ENCODE measurements at regions not wholly inside any gene's neighbourhood (a gene's known extent, or its start where the extent isn't known, plus 50 kb on each side); places are given as distances from the start of the nearest gene placed in this dataset.

DNA sequence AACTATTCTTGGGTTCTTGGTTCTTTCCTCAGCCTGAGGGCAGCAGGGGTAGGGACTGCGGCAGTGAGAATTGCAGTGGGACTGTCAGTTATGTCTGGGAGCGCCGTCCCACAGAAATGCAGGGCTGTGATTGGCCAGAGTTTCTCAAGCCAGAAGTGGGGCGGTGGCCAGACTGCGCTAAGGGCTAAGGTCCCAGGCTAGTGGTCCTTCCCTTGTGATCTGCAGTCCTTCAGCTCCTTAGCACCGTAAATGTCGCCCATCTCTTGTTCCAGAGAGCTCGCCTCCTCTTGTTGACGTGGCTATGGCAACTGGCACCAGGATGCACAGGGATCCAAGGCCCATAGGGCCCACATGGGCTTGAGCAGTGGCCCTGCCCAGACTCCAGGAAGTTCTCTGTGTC, 223.5 kb downstream of the GRIA2 start:
- TF ChIP-seq, protein P1, sequence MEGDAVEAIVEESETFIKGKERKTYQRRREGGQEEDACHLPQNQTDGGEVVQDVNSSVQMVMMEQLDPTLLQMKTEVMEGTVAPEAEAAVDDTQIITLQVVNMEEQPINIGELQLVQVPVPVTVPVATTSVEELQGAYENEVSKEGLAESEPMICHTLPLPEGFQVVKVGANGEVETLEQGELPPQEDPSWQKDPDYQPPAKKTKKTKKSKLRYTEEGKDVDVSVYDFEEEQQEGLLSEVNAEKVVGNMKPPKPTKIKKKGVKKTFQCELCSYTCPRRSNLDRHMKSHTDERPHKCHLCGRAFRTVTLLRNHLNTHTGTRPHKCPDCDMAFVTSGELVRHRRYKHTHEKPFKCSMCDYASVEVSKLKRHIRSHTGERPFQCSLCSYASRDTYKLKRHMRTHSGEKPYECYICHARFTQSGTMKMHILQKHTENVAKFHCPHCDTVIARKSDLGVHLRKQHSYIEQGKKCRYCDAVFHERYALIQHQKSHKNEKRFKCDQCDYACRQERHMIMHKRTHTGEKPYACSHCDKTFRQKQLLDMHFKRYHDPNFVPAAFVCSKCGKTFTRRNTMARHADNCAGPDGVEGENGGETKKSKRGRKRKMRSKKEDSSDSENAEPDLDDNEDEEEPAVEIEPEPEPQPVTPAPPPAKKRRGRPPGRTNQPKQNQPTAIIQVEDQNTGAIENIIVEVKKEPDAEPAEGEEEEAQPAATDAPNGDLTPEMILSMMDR (IDR thresholded peaks at IDR 0.05; ENCODE audit: control insufficient read depth, insufficient read depth, low read depth, low read length, missing control alignments), result no peak
- H3K4me3 ChIP-seq (ENCODE audit: control insufficient read depth, low read depth, low read length), result no peak overlapping the region
- DNase-seq (ENCODE audit: low read depth), result no peak

DNA sequence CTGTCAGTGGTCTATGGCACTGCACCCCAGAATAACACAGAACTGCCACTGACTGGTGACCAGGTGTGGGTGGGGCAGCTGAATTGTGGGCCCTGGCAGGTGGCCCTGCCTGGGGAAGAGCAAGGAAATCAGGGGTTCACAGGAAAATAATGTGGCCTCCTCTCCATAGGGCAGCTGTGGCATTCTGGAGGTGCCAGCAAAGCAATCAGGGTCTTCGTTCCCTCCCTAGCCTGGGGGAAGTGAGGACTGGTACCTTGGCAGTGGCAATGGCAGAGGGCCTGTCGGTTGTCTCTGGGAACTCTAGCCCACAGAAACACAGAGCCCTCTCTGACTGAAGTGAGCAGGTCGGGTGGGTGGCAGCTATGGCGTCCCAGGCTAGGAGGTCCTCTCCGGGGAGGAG, 223.0 kb downstream of the GRIA2 start:
- DNase-seq (ENCODE audit: low read depth), result no peak
- TF ChIP-seq, protein P1 (IDR thresholded peaks at IDR 0.05; ENCODE audit: control insufficient read depth, insufficient read depth, low read depth, low read length, missing control alignments), result no peak
- no peak overlapping the region for H3K4me3 ChIP-seq (ENCODE audit: control insufficient read depth, low read depth, low read length)

DNA sequence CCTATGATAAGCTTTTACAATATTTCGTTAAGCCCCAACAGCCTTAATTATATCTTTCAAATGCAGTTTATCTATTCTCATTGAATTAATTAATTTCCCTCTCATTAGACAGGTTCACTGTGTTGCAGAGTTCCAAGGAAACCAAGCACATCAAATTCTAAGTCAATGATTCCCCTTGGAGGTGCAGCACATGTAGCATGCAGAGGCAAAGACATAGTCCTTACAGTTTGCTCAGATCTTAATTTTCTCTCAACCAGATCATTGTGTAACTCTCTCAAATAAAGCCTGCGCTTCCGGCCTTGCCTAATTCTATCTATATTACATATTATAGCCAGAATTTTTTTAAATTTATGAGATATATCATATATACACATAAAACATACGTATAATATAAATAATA, 205.4 kb downstream of the GRIA2 start:
- no peak for DNase-seq (ENCODE audit: low read depth)
- H3K4me3 ChIP-seq (ENCODE audit: control insufficient read depth, low read depth, low read length), result no peak overlapping the region
- TF ChIP-seq, protein P1 (IDR thresholded peaks at IDR 0.05; ENCODE audit: control insufficient read depth, insufficient read depth, low read depth, low read length, missing control alignments), result no peak

DNA sequence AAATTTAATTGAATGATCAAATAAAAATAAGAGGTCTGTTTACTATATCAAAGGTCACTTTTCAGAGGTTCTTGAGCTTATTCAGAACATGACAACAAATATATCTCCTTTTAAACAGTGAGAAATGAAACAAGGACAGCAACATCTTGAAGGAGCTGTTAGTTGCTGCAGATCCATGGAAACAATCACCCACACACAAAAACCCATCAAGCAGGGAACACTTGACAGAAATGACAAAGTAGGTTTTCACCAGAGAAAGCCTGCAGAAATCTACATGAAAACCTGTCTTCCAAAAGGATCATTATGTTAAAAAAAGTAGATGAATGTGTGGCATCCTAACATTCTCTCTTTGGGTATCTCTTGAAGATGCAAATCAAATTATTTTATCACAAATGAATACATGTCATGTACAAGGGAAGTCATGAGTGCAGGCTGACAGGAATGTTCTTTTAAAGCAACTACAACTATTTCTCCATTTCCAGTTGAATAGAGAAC, 203.0 kb downstream of the GRIA2 start:
- TF ChIP-seq, protein P1 (IDR thresholded peaks at IDR 0.05; ENCODE audit: control insufficient read depth, insufficient read depth, low read depth, low read length, missing control alignments), result no peak
- DNase-seq (ENCODE audit: low read depth), result no peak

DNA sequence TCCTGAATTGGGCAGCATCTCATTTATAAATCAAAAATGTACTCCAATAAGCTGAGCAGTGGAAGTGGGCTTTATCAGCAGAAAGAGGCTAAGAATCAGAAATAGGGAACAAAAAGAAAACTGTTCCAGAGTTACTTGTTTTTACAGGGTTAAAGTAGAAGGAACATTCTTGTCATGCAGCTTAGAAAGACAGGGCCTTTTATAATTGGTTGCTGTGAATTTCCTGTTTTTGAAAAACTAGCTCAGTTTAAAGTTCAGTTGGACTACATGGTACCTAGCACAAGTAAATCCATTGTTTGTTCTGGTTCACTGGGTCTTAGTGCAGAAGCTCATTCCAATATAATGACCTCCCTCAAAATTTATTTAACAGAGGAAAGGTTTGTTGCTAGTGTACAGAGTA, 200.8 kb downstream of the GRIA2 start:
- H3K4me3 ChIP-seq (ENCODE audit: control insufficient read depth, low read depth, low read length), result no peak overlapping the region
- DNase-seq (ENCODE audit: low read depth), result no peak
- TF ChIP-seq, protein P1 (IDR thresholded peaks at IDR 0.05; ENCODE audit: control insufficient read depth, insufficient read depth, low read depth, low read length, missing control alignments), result no peak

More for the DNA sequence above, 203.0 kb downstream of the GRIA2 start:
- no peak overlapping the region for H3K4me3 ChIP-seq (ENCODE audit: control insufficient read depth, low read depth, low read length)
